ENCODE measurements at regions not wholly inside any gene's neighbourhood (a gene's known extent, or its start where the extent isn't known, plus 50 kb on each side); places are given as distances from the start of the nearest gene placed in this dataset.

GRCh38 chr12:58068706-58069105 is 127.3 kb downstream of the ATP23 start:
- TF ChIP-seq POLR2A (IDR thresholded peaks at IDR 0.05; ENCODE audit: low read length) (no peak), GATA1 (IDR thresholded peaks at IDR 0.05; ENCODE audit: low read depth, low read length) (no peak)

Measured in erythroblast (primary cell).